ENCODE measurements at regions not wholly inside any gene's neighbourhood (a gene's known extent, or its start where the extent isn't known, plus 50 kb on each side); places are given as distances from the start of the nearest gene placed in this dataset.

GRCh38 chr1:240001177-240001740 lies 90.4 kb upstream of the FMN2 start:
- H3K4me2 ChIP-seq (ENCODE audit: extremely low read depth, insufficient read depth, low read length): no peak overlapping the region
- TF ChIP-seq EZH2 (IDR thresholded peaks at IDR 0.05; ENCODE audit: low read length, missing control alignments): no peak
- TF ChIP-seq, protein P1, sequence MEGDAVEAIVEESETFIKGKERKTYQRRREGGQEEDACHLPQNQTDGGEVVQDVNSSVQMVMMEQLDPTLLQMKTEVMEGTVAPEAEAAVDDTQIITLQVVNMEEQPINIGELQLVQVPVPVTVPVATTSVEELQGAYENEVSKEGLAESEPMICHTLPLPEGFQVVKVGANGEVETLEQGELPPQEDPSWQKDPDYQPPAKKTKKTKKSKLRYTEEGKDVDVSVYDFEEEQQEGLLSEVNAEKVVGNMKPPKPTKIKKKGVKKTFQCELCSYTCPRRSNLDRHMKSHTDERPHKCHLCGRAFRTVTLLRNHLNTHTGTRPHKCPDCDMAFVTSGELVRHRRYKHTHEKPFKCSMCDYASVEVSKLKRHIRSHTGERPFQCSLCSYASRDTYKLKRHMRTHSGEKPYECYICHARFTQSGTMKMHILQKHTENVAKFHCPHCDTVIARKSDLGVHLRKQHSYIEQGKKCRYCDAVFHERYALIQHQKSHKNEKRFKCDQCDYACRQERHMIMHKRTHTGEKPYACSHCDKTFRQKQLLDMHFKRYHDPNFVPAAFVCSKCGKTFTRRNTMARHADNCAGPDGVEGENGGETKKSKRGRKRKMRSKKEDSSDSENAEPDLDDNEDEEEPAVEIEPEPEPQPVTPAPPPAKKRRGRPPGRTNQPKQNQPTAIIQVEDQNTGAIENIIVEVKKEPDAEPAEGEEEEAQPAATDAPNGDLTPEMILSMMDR (conservative IDR thresholded peaks at IDR 0.05 in 1 of 2, IDR thresholded peaks at IDR 0.05 in 1 of 2; ENCODE audit: low read depth in 1 of 2, low read length in 2 of 2): no peak
- no peak for DNase-seq (ENCODE audit: low read depth in 2 of 2)

GRCh38 chr1:240004086-240004749 lies 87.5 kb upstream of the FMN2 start:
- Histone ChIP-seq H3K79me2 (ENCODE audit: control insufficient read depth, insufficient read depth, low read length) (no peaks in the 10 kb centered on the region), H3K9me3 (ENCODE audit: control insufficient read depth, insufficient read depth, low read depth, low read length) (no peaks in the 10 kb centered on the region), H3K27ac (ENCODE audit: insufficient read depth, low read length) (no peak overlapping the region), H3K27me3 (ENCODE audit: control insufficient read depth, insufficient read depth, low read length) (no peaks in the 10 kb centered on the region), H3K9ac (ENCODE audit: insufficient read depth, low read length) (no peak overlapping the region), H2AFZ (ENCODE audit: low read length) (no peak overlapping the region), H3K4me1 (ENCODE audit: control insufficient read depth, extremely low read depth, insufficient read depth, low read length) (no peaks in the 10 kb centered on the region), H3K4me3 (replicated peaks in 1 of 4; ENCODE audit: control extremely low read depth in 1 of 4, insufficient read depth in 1 of 4, low read depth in 3 of 4, low read length in 4 of 4) (no peak overlapping the region), H3K4me2 (ENCODE audit: extremely low read depth, insufficient read depth, low read length) (no peak overlapping the region), H4K20me1 (ENCODE audit: control insufficient read depth, extremely low read depth, insufficient read depth, low read length) (no peaks in the 10 kb centered on the region), H3K36me3 (ENCODE audit: control insufficient read depth, insufficient read depth, low read length) (no peaks in the 10 kb centered on the region)
- TF ChIP-seq, protein P1 (conservative IDR thresholded peaks at IDR 0.05 in 1 of 2, IDR thresholded peaks at IDR 0.05 in 1 of 2; ENCODE audit: low read depth in 1 of 2, low read length in 2 of 2): peak; percentile 65 to 86
- no peak for TF ChIP-seq EZH2 (IDR thresholded peaks at IDR 0.05; ENCODE audit: low read length, missing control alignments)
- DNase-seq (ENCODE audit: low read depth in 2 of 2): peak in 1 of 2 donors; percentile 28

More at GRCh38 chr1:240001177-240001740, 90.4 kb upstream of the FMN2 start:
- Histone ChIP-seq H3K4me1 (ENCODE audit: control insufficient read depth, extremely low read depth, insufficient read depth, low read length) (no peaks in the 10 kb centered on the region), H3K9me3 (ENCODE audit: control insufficient read depth, insufficient read depth, low read depth, low read length) (no peaks in the 10 kb centered on the region), H3K4me3 (replicated peaks in 1 of 4; ENCODE audit: control extremely low read depth in 1 of 4, insufficient read depth in 1 of 4, low read depth in 3 of 4, low read length in 4 of 4) (no peak overlapping the region), H3K27me3 (ENCODE audit: control insufficient read depth, insufficient read depth, low read length) (peaks cover 12% of the 10 kb centered on the region), H3K79me2 (ENCODE audit: control insufficient read depth, insufficient read depth, low read length) (no peaks in the 10 kb centered on the region), H3K36me3 (ENCODE audit: control insufficient read depth, insufficient read depth, low read length) (no peaks in the 10 kb centered on the region), H4K20me1 (ENCODE audit: control insufficient read depth, extremely low read depth, insufficient read depth, low read length) (no peaks in the 10 kb centered on the region), H3K27ac (ENCODE audit: insufficient read depth, low read length) (no peak overlapping the region), H3K9ac (ENCODE audit: insufficient read depth, low read length) (no peak overlapping the region), H2AFZ (ENCODE audit: low read length) (no peak overlapping the region)

- Histone ChIP-seq H3K27me3 (ENCODE audit: control insufficient read depth, insufficient read depth, low read length) (no peaks in the 10 kb centered on the region), H4K20me1 (ENCODE audit: control insufficient read depth, extremely low read depth, insufficient read depth, low read length) (no peaks in the 10 kb centered on the region), H3K4me2 (ENCODE audit: extremely low read depth, insufficient read depth, low read length) (no peak overlapping the region), H3K27ac (ENCODE audit: insufficient read depth, low read length) (no peak overlapping the region), H3K9ac (ENCODE audit: insufficient read depth, low read length) (no peak overlapping the region), H3K9me3 (ENCODE audit: control insufficient read depth, insufficient read depth, low read depth, low read length) (no peaks in the 10 kb centered on the region), H3K4me1 (ENCODE audit: control insufficient read depth, extremely low read depth, insufficient read depth, low read length) (no peaks in the 10 kb centered on the region), H3K36me3 (ENCODE audit: control insufficient read depth, insufficient read depth, low read length) (no peaks in the 10 kb centered on the region), H3K4me3 (replicated peaks in 1 of 4; ENCODE audit: control extremely low read depth in 1 of 4, insufficient read depth in 1 of 4, low read depth in 3 of 4, low read length in 4 of 4) (no peak overlapping the region), H2AFZ (ENCODE audit: low read length) (no peak overlapping the region), H3K79me2 (ENCODE audit: control insufficient read depth, insufficient read depth, low read length) (no peaks in the 10 kb centered on the region)
- TF ChIP-seq EZH2 (IDR thresholded peaks at IDR 0.05; ENCODE audit: low read length, missing control alignments): no peak
- TF ChIP-seq, protein P1 (conservative IDR thresholded peaks at IDR 0.05 in 1 of 2, IDR thresholded peaks at IDR 0.05 in 1 of 2; ENCODE audit: low read depth in 1 of 2, low read length in 2 of 2): no peak
- DNase-seq (ENCODE audit: low read depth in 2 of 2): no peak
Measured at GRCh38 chr1:240005997-240006650, 85.6 kb upstream of the FMN2 start.
